ENCODE measurements at regions not wholly inside any gene's neighbourhood (a gene's known extent, or its start where the extent isn't known, plus 50 kb on each side); places are given as distances from the start of the nearest gene placed in this dataset.

- Histone ChIP-seq H3K27ac (no peak overlapping the region), H3K4me3 (no peak overlapping the region), H3K4me1 (no peaks in the 10 kb centered on the region), H3K27me3 (no peaks in the 10 kb centered on the region), H3K36me3 (no peaks in the 10 kb centered on the region), H3K9me3 (no peaks in the 10 kb centered on the region)
- 82 to 87% methylated on average over 7 of the region's 7 CpGs for WGBS, 2 donors
- TF ChIP-seq CTCF (IDR thresholded peaks at IDR 0.05) (no peak), EP300 (IDR thresholded peaks at IDR 0.05) (no peak), POLR2A (IDR thresholded peaks at IDR 0.05) (no peak)
- DNase-seq (ENCODE audit: low spot score in 2 of 2) = no peak
These were observed 58.0 kb upstream of the EFCAB3 start for GRCh38 chr17:62322313-62322712.

GRCh38 chr17:62321451-62321850 is 58.9 kb upstream of the EFCAB3 start:
- Histone ChIP-seq H3K9me3 (no peaks in the 10 kb centered on the region), H3K27ac (no peak overlapping the region), H3K36me3 (no peaks in the 10 kb centered on the region), H3K4me1 (no peaks in the 10 kb centered on the region), H3K4me3 (no peak overlapping the region), H3K27me3 (no peaks in the 10 kb centered on the region)
- TF ChIP-seq POLR2A (IDR thresholded peaks at IDR 0.05) (no peak), EP300 (IDR thresholded peaks at IDR 0.05) (no peak), CTCF (IDR thresholded peaks at IDR 0.05) (no peak)
- no peak for DNase-seq (ENCODE audit: low spot score in 2 of 2)
- 19 to 21% methylated on average over 1 of the region's 1 CpG for WGBS, 2 donors

GRCh38 chr17:62319846-62320245 is 60.5 kb upstream of the EFCAB3 start:
- WGBS, 2 donors = 52 to 64% methylated on average over 1 of the region's 1 CpG
- Histone ChIP-seq H3K4me1 (no peaks in the 10 kb centered on the region), H3K36me3 (no peaks in the 10 kb centered on the region), H3K9me3 (no peaks in the 10 kb centered on the region), H3K27me3 (no peaks in the 10 kb centered on the region), H3K27ac (no peak overlapping the region), H3K4me3 (no peak overlapping the region)
- no peak for TF ChIP-seq EP300 (IDR thresholded peaks at IDR 0.05)
- no peak for TF ChIP-seq CTCF (IDR thresholded peaks at IDR 0.05)
- TF ChIP-seq POLR2A (IDR thresholded peaks at IDR 0.05) = no peak
- no peak for DNase-seq (ENCODE audit: low spot score in 2 of 2)

- Histone ChIP-seq H3K9me3 (no peaks in the 10 kb centered on the region), H3K27me3 (no peaks in the 10 kb centered on the region), H3K36me3 (no peaks in the 10 kb centered on the region), H3K4me3 (no peak overlapping the region), H3K27ac (no peak overlapping the region), H3K4me1 (no peaks in the 10 kb centered on the region)
- DNase-seq (ENCODE audit: low spot score in 2 of 2) = no peak
- no peak for TF ChIP-seq POLR2A (IDR thresholded peaks at IDR 0.05)
- TF ChIP-seq CTCF (IDR thresholded peaks at IDR 0.05) = no peak
- no peak for TF ChIP-seq EP300 (IDR thresholded peaks at IDR 0.05)
These were observed 71.0 kb upstream of the EFCAB3 start for GRCh38 chr17:62309396-62309795.

GRCh38 chr17:62307196-62307595 is 73.2 kb upstream of the EFCAB3 start:
- Histone ChIP-seq H3K4me1 (no peaks in the 10 kb centered on the region), H3K27ac (no peak overlapping the region), H3K9me3 (no peaks in the 10 kb centered on the region), H3K4me3 (no peak overlapping the region), H3K36me3 (no peaks in the 10 kb centered on the region), H3K27me3 (no peaks in the 10 kb centered on the region)
- no peak for DNase-seq (ENCODE audit: low spot score in 2 of 2)
- no peak for TF ChIP-seq CTCF (IDR thresholded peaks at IDR 0.05)
- no peak for TF ChIP-seq EP300 (IDR thresholded peaks at IDR 0.05)
- TF ChIP-seq POLR2A (IDR thresholded peaks at IDR 0.05) = no peak
- WGBS, 2 donors = 31 to 38% methylated on average over 2 of the region's 2 CpGs
